ENCODE measurements at regions not wholly inside any gene's neighbourhood (a gene's known extent, or its start where the extent isn't known, plus 50 kb on each side); places are given as distances from the start of the nearest gene placed in this dataset.
A peak's percentile ranks its signal among the peaks of the same experiment; 100 is the strongest.

DNA sequence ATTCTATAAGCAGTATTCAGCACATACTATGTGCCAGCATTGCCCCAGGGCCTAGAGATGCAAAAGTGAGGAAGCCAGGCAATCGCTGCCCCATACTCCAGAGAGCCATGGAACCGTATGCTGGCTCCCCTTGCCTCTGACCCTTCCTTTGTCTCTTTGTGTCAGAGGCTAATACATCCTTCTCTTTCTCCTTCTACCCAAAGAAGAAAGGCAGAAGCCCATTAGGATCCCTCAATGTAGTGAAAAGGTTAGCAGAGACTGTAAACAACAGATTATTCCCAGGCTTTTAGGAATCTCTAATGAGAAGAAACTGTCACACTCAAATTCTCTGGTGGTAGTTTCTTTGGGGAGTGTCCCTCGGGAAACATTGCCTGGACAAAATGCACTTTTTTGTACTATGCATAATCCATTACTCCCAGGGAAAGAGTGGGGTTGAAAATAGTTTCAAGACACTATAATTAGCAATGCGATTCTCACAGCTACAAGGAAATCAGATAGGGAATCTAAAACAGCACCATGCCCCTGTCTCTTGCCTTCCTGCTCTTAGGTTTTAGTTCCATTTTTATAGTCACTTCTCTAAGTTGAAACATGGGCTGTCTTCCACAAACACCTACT, 325.2 kb upstream of the CNR1 start:
- TF ChIP-seq CTCF (conservative IDR thresholded peaks at IDR 0.05; ENCODE audit: low read length), result no peak
- no peak overlapping the region for H3K4me3 ChIP-seq (ENCODE audit: low read length)
- DNase-seq (ENCODE audit: low read depth), result no peak

DNA sequence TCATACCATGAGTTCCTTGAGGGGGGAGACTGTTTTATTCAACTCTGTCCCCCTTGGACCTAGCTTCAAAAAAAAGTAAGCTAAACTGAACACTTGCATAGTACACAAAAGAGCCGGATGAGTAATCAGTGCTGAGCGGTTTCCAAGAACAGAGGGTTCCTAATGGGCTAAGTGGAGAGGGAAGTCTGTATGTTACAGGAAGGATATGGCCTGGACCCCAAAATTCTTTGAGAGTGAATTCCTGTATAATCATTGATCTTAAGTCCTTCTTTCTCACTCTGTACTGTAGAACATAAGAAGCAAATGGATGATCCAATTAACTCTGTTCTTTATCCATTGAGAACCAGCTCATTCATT, 324.7 kb upstream of the CNR1 start:
- no peak for TF ChIP-seq CTCF (conservative IDR thresholded peaks at IDR 0.05; ENCODE audit: low read length)
- H3K4me3 ChIP-seq (ENCODE audit: low read length), result no peak overlapping the region
- peak; percentile 11 for DNase-seq (ENCODE audit: low read depth)

DNA sequence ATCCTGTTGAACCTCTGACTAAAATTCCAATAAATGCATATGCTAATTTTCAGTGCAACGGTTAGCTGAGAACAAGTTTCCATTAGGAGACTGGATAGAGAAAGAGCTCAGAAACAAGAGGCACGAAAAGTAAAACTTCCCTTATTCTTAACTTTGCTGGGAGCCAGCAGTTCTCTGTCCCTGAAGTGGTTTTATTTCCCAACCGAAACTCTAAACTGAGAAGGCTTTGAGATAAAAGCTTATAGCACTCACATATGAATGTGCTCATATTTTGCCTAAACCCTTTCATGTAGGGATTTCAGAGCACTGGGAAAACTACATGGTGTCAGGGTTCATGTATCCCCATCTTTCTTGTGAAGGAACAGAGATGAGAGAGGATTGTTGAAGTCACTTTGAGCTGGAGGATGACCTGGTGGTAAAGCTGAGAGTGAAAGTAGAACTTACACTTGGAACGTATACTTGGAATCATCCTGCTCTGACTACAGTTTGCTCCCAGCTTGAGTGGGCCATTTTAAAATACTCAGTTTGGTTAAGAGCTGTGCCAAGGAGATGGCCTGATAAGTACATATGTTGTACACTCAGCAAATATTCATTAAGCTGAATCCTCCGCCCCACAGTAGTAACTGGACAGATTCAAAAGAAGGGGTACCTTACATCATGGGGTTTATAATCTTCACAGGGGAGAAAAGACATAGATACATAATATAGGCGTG, 324.2 kb upstream of the CNR1 start:
- TF ChIP-seq CTCF (conservative IDR thresholded peaks at IDR 0.05; ENCODE audit: low read length), result no peak
- H3K4me3 ChIP-seq (ENCODE audit: low read length), result no peak overlapping the region
- no peak for DNase-seq (ENCODE audit: low read depth)

GRCh38 chr6:88483424-88483823, 317.3 kb upstream of the CNR1 start:
- TF ChIP-seq CTCF (conservative IDR thresholded peaks at IDR 0.05; ENCODE audit: low read length), result no peak
- DNase-seq (ENCODE audit: low read depth), result no peak
- H3K4me3 ChIP-seq (ENCODE audit: low read length), result no peak overlapping the region

DNA sequence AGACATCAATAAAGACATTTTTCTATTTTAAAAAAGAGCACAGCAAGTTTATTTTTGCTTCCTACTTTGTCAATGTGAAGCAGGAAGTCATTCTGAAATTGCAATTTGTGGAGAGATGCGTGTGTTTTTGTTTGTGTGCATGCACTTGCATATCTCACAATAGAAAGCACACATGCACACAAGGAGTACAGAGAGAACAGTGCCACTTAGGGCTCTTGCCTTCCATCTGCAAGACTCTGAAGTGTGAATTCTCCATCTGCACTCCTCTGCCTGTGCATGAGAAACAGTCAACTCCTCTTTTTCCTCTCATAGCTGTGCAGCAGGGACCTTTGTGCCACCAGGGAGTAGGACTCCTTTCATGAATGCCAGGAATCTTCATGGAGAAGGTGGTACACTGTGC, 316.3 kb upstream of the CNR1 start:
- no peak for TF ChIP-seq CTCF (conservative IDR thresholded peaks at IDR 0.05; ENCODE audit: low read length)
- no peak for DNase-seq (ENCODE audit: low read depth)
- H3K4me3 ChIP-seq (ENCODE audit: low read length), result no peak overlapping the region

DNA sequence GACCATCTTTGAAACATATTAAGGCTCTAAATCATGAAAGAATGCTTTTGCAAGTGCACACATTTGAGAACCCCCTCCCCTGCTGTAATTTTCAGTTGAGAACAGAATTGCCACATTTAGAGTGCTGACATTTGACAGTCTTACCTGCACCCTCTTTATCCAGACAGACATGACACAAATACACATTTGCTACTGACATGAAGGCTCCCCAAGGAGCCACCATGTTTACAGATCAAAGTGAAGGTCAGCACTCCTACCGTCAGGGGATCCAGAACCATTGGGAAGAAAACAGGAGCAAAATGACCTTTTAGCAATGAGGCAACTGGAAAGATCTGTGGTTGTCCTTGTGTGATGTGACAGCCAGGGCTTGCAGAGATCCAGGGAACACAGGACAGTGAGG, 315.4 kb upstream of the CNR1 start:
- DNase-seq (ENCODE audit: low read depth), result no peak
- H3K4me3 ChIP-seq (ENCODE audit: low read length), result no peak overlapping the region
- no peak for TF ChIP-seq CTCF (conservative IDR thresholded peaks at IDR 0.05; ENCODE audit: low read length)

- no peak overlapping the region for H3K4me3 ChIP-seq (ENCODE audit: low read length)
- TF ChIP-seq CTCF (conservative IDR thresholded peaks at IDR 0.05; ENCODE audit: low read length), result no peak
- DNase-seq (ENCODE audit: low read depth), result no peak
Observed at GRCh38 chr6:88480816-88481215, 314.7 kb upstream of the CNR1 start.

Data from AG10803 (cell line).